ENCODE measurements at regions not wholly inside any gene's neighbourhood (a gene's known extent, or its start where the extent isn't known, plus 50 kb on each side); places are given as distances from the start of the nearest gene placed in this dataset.

GRCh38 chr21:40936178-40936577 is 89.2 kb upstream of the DSCAM start:
- TF ChIP-seq ARNT (IDR thresholded peaks at IDR 0.05) (no peak), BHLHE40 (IDR thresholded peaks at IDR 0.05; ENCODE audit: borderline replicate concordance) (no peak)
- DNase-seq (ENCODE audit: extremely low spot score): no peak
- ChIA-PET CTCF (no interaction called here), POLR2A (no interaction called here)

GRCh38 chr21:40936771-40937261 is 89.9 kb upstream of the DSCAM start:
- DNase-seq (ENCODE audit: extremely low spot score): no peak
- POLR2A ChIA-PET: no interaction called here
- TF ChIP-seq HDGF (IDR thresholded peaks at IDR 0.05; ENCODE audit: borderline replicate concordance): no peak
- no peak for TF ChIP-seq CTBP1 (IDR thresholded peaks at IDR 0.05; ENCODE audit: borderline replicate concordance)
- TF ChIP-seq SP1 (IDR thresholded peaks at IDR 0.05): no peak
- TF ChIP-seq ZNF384 (IDR thresholded peaks at IDR 0.05): no peak
- TF ChIP-seq ELF4 (IDR thresholded peaks at IDR 0.05): no peak
- CTCF ChIA-PET: no interaction called here

GRCh38 chr21:40938078-40938477 is 91.1 kb upstream of the DSCAM start:
- no peak for DNase-seq (ENCODE audit: extremely low spot score)
- ChIA-PET POLR2A (no interaction called here), CTCF (no interaction called here)
- no peak for TF ChIP-seq LEF1 (IDR thresholded peaks at IDR 0.05; ENCODE audit: borderline replicate concordance)
- no peak for TF ChIP-seq BHLHE40 (IDR thresholded peaks at IDR 0.05; ENCODE audit: borderline replicate concordance)
- TF ChIP-seq FOXK2 (IDR thresholded peaks at IDR 0.05): no peak
- no peak for TF ChIP-seq NFRKB (IDR thresholded peaks at IDR 0.05)

- ChIA-PET CTCF (no interaction called here), POLR2A (no interaction called here)
- no peak for TF ChIP-seq FOXK2 (IDR thresholded peaks at IDR 0.05)
- TF ChIP-seq BHLHE40 (IDR thresholded peaks at IDR 0.05; ENCODE audit: borderline replicate concordance): no peak
- TF ChIP-seq FOXM1 (IDR thresholded peaks at IDR 0.05; ENCODE audit: borderline replicate concordance): no peak
- TF ChIP-seq ZNF384 (IDR thresholded peaks at IDR 0.05): no peak
- no peak for TF ChIP-seq ELF4 (IDR thresholded peaks at IDR 0.05)
- no peak for TF ChIP-seq ARNT (IDR thresholded peaks at IDR 0.05)
- no peak for TF ChIP-seq LEF1 (IDR thresholded peaks at IDR 0.05; ENCODE audit: borderline replicate concordance)
- TF ChIP-seq NFRKB (IDR thresholded peaks at IDR 0.05): no peak
- no peak for TF ChIP-seq CTBP1 (IDR thresholded peaks at IDR 0.05; ENCODE audit: borderline replicate concordance)
- no peak for TF ChIP-seq PKNOX1 (IDR thresholded peaks at IDR 0.05)
- DNase-seq (ENCODE audit: extremely low spot score): no peak
Measured at GRCh38 chr21:40938611-40939010, 91.7 kb upstream of the DSCAM start.

GRCh38 chr21:40947713-40948112 is 100.8 kb upstream of the DSCAM start:
- no peak for DNase-seq (ENCODE audit: extremely low spot score)
- POLR2A ChIA-PET: no interaction called here
- CTCF ChIA-PET: no interaction called here
- TF ChIP-seq SP1 (IDR thresholded peaks at IDR 0.05): no peak
- TF ChIP-seq PKNOX1 (IDR thresholded peaks at IDR 0.05): no peak
- TF ChIP-seq HDGF (IDR thresholded peaks at IDR 0.05; ENCODE audit: borderline replicate concordance): no peak
- no peak for TF ChIP-seq LEF1 (IDR thresholded peaks at IDR 0.05; ENCODE audit: borderline replicate concordance)
- no peak for TF ChIP-seq TARDBP (IDR thresholded peaks at IDR 0.05)
- no peak for TF ChIP-seq NFRKB (IDR thresholded peaks at IDR 0.05)
- no peak for TF ChIP-seq FOXM1 (IDR thresholded peaks at IDR 0.05; ENCODE audit: borderline replicate concordance)
- TF ChIP-seq FOXK2 (IDR thresholded peaks at IDR 0.05): no peak
- no peak for TF ChIP-seq ZNF384 (IDR thresholded peaks at IDR 0.05)
- no peak for TF ChIP-seq ELF4 (IDR thresholded peaks at IDR 0.05)
- TF ChIP-seq ARNT (IDR thresholded peaks at IDR 0.05): no peak
- TF ChIP-seq FOXA1 (IDR thresholded peaks at IDR 0.05): no peak
- TF ChIP-seq L3MBTL2 (conservative IDR thresholded peaks at IDR 0.05): no peak
- no peak for TF ChIP-seq SUZ12 (IDR thresholded peaks at IDR 0.05)
- no peak for TF ChIP-seq BHLHE40 (IDR thresholded peaks at IDR 0.05; ENCODE audit: borderline replicate concordance)
- no peak for TF ChIP-seq CTBP1 (IDR thresholded peaks at IDR 0.05; ENCODE audit: borderline replicate concordance)

GRCh38 chr21:40950970-40951369 is 104.0 kb upstream of the DSCAM start:
- CTCF ChIA-PET: no interaction called here
- POLR2A ChIA-PET: no interaction called here
- no peak for TF ChIP-seq BHLHE40 (IDR thresholded peaks at IDR 0.05; ENCODE audit: borderline replicate concordance)
- no peak for TF ChIP-seq L3MBTL2 (conservative IDR thresholded peaks at IDR 0.05)
- TF ChIP-seq SUZ12 (IDR thresholded peaks at IDR 0.05): no peak
- TF ChIP-seq HDGF (IDR thresholded peaks at IDR 0.05; ENCODE audit: borderline replicate concordance): no peak
- no peak for TF ChIP-seq FOXM1 (IDR thresholded peaks at IDR 0.05; ENCODE audit: borderline replicate concordance)
- no peak for TF ChIP-seq NFRKB (IDR thresholded peaks at IDR 0.05)
- no peak for TF ChIP-seq FOXK2 (IDR thresholded peaks at IDR 0.05)
- no peak for TF ChIP-seq PKNOX1 (IDR thresholded peaks at IDR 0.05)
- TF ChIP-seq TARDBP (IDR thresholded peaks at IDR 0.05): no peak
- TF ChIP-seq CTBP1 (IDR thresholded peaks at IDR 0.05; ENCODE audit: borderline replicate concordance): no peak
- TF ChIP-seq ZNF384 (IDR thresholded peaks at IDR 0.05): no peak
- TF ChIP-seq FOXA1 (IDR thresholded peaks at IDR 0.05): no peak
- no peak for TF ChIP-seq LEF1 (IDR thresholded peaks at IDR 0.05; ENCODE audit: borderline replicate concordance)
- no peak for TF ChIP-seq ELF4 (IDR thresholded peaks at IDR 0.05)
- no peak for TF ChIP-seq SP1 (IDR thresholded peaks at IDR 0.05)
- no peak for TF ChIP-seq ARNT (IDR thresholded peaks at IDR 0.05)
- no peak for DNase-seq (ENCODE audit: extremely low spot score)

Data from HEK293T (cell line).